GM12873 (cell line): ENCODE measurements at regions not wholly inside any gene's neighbourhood (a gene's known extent, or its start where the extent isn't known, plus 50 kb on each side); places are given as distances from the start of the nearest gene placed in this dataset.

Source experiments
- TF ChIP-seq, protein P1 (sequence below): IDR thresholded peaks from 2 replicates; pipeline ENCODE4 v1.5.1; 2012; ENCODE audit warnings: low read depth, mild to moderate bottlenecking, moderate library complexity, low read length, control low read depth; ENCODE audit not compliant: insufficient read depth; ENCODE audit errors: missing control alignments

GRCh38 chrX:121374471-121374870 lies 327.1 kb downstream of the GLUD2 start:
- TF ChIP-seq, protein P1, sequence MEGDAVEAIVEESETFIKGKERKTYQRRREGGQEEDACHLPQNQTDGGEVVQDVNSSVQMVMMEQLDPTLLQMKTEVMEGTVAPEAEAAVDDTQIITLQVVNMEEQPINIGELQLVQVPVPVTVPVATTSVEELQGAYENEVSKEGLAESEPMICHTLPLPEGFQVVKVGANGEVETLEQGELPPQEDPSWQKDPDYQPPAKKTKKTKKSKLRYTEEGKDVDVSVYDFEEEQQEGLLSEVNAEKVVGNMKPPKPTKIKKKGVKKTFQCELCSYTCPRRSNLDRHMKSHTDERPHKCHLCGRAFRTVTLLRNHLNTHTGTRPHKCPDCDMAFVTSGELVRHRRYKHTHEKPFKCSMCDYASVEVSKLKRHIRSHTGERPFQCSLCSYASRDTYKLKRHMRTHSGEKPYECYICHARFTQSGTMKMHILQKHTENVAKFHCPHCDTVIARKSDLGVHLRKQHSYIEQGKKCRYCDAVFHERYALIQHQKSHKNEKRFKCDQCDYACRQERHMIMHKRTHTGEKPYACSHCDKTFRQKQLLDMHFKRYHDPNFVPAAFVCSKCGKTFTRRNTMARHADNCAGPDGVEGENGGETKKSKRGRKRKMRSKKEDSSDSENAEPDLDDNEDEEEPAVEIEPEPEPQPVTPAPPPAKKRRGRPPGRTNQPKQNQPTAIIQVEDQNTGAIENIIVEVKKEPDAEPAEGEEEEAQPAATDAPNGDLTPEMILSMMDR = no peak

GRCh38 chrX:121389976-121390714 lies 342.7 kb downstream of the GLUD2 start:
- TF ChIP-seq, protein P1 = no peak

GRCh38 chrX:121405826-121406225 lies 358.4 kb downstream of the GLUD2 start:
- TF ChIP-seq, protein P1 = no peak

DNA sequence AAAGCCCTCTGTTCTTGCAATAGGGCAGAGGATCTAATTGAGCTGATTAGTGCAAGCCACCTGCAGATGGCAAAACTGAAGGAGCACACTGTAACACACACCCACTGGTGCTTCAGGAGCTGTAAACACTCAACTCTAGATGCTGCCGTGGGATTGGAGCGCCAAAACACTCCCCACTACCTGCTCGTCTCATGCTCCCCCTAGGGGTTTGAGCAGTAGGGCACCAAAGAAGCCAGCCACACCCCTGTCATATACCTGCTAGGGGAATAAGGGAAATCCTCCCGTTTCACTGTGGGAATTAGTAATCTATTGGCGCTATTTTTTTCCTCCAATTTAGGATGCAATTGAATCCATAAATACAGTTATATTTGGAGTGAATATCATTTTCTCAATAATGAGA lies 360.2 kb downstream of the GLUD2 start:
- TF ChIP-seq, protein P1 = peak; percentile 24

DNA sequence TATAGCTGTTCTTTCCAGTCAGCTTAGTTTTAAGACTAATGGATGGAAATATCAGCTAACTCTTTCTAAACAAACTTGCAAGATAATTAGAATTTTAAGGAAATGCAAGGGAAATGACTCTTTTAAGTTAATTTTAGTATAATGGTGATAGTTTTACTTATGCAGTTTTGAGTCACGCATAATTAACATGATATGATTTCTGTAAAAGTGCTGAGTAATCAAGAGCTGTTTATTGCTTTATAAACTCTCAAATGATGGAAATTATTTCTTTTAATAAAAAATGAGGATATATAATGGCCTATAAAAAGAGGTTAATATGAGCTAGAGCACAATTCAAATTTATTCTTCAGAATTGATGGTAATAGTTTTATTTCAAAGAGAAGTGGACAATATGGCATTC lies 385.9 kb downstream of the GLUD2 start:
- TF ChIP-seq, protein P1 = no peak

GRCh38 chrX:121455890-121456289 lies 408.5 kb downstream of the GLUD2 start:
- TF ChIP-seq, protein P1 = no peak

GRCh38 chrX:121456315-121456714 lies 408.9 kb downstream of the GLUD2 start:
- TF ChIP-seq, protein P1 = no peak

GRCh38 chrX:121457096-121457495 lies 409.7 kb downstream of the GLUD2 start:
- TF ChIP-seq, protein P1 = no peak
